ENCODE measurements at regions not wholly inside any gene's neighbourhood (a gene's known extent, or its start where the extent isn't known, plus 50 kb on each side); places are given as distances from the start of the nearest gene placed in this dataset.

DNA sequence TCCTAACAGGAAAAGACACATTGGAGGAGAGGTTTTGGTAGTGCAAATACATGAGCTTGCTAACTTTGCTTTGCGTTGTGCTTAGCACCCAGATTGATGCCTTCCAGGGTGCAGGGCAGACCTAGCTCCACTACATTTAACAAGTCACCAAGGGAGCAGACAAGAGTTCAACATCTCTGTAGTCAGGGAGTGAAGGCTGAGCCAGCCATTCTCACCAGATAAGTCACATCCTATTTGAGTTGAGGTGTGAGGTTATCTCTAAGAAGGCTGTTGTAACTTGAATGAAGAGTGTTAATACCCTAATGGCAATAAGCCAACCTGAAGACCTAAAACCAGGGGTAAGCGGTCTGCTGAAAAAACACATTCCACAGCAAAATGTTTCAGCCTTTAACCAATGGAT, 69.6 kb upstream of the DSEL start:
- Histone ChIP-seq H3F3A (ENCODE audit: low read depth) (no peaks in the 10 kb centered on the region), H2AFZ (ENCODE audit: low read length) (no peak overlapping the region), H3K4me3 (ENCODE audit: low read length, poor library complexity, severe bottlenecking) (no peak overlapping the region), H3K9ac (ENCODE audit: low read depth, low read length, poor library complexity, severe bottlenecking) (no peak overlapping the region), H3K9me3 (ENCODE audit: insufficient read depth, low read depth, low read length) (no peaks in the 10 kb centered on the region), H3K79me2 (ENCODE audit: insufficient read depth, low read length) (no peaks in the 10 kb centered on the region), H3K4me1 (ENCODE audit: insufficient read depth, low read length, poor library complexity, severe bottlenecking) (no peaks in the 10 kb centered on the region), H3K36me3 (ENCODE audit: insufficient read depth, low read length) (no peaks in the 10 kb centered on the region), H3K27me3 (ENCODE audit: insufficient read depth, low read length, poor library complexity, severe bottlenecking) (no peaks in the 10 kb centered on the region), H3K9me2 (replicated peaks; ENCODE audit: low read depth, low read length) (no peaks in the 10 kb centered on the region), H4K20me1 (ENCODE audit: insufficient read depth, low read length, poor library complexity, severe bottlenecking) (no peaks in the 10 kb centered on the region), H3K4me2 (ENCODE audit: low read depth, low read length, poor library complexity, severe bottlenecking) (no peak overlapping the region)
- no peak for TF ChIP-seq EZH2phosphoT487 (IDR thresholded peaks at IDR 0.05; ENCODE audit: borderline replicate concordance)
- TF ChIP-seq, protein P1, sequence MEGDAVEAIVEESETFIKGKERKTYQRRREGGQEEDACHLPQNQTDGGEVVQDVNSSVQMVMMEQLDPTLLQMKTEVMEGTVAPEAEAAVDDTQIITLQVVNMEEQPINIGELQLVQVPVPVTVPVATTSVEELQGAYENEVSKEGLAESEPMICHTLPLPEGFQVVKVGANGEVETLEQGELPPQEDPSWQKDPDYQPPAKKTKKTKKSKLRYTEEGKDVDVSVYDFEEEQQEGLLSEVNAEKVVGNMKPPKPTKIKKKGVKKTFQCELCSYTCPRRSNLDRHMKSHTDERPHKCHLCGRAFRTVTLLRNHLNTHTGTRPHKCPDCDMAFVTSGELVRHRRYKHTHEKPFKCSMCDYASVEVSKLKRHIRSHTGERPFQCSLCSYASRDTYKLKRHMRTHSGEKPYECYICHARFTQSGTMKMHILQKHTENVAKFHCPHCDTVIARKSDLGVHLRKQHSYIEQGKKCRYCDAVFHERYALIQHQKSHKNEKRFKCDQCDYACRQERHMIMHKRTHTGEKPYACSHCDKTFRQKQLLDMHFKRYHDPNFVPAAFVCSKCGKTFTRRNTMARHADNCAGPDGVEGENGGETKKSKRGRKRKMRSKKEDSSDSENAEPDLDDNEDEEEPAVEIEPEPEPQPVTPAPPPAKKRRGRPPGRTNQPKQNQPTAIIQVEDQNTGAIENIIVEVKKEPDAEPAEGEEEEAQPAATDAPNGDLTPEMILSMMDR (conservative IDR thresholded peaks at IDR 0.05; ENCODE audit: low read length), result no peak

DNA sequence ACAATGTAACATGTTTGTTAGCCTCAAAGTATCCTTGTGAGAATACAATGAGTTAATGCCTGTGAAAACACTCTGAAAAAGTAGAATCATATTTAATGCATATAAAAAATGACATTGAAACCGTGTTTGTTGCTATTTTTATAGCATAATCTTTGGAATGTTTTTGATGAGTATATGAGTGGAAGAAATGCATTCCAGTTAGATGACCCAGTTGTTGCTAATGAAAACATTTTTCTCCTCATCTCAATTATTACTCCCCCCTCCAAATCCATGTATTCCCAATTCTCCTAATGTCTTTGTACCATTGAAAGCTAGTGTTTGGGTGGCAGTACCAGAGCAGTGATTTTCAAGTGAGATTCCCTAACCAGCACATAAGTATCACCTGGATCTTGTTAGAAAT, 67.1 kb upstream of the DSEL start:
- Histone ChIP-seq H4K20me1 (ENCODE audit: insufficient read depth, low read length, poor library complexity, severe bottlenecking) (no peaks in the 10 kb centered on the region), H3K36me3 (ENCODE audit: insufficient read depth, low read length) (no peaks in the 10 kb centered on the region), H2AFZ (ENCODE audit: low read length) (no peak overlapping the region), H3K4me2 (ENCODE audit: low read depth, low read length, poor library complexity, severe bottlenecking) (no peak overlapping the region), H3F3A (ENCODE audit: low read depth) (no peaks in the 10 kb centered on the region), H3K9ac (ENCODE audit: low read depth, low read length, poor library complexity, severe bottlenecking) (no peak overlapping the region), H3K9me2 (replicated peaks; ENCODE audit: low read depth, low read length) (no peaks in the 10 kb centered on the region), H3K9me3 (ENCODE audit: insufficient read depth, low read depth, low read length) (no peaks in the 10 kb centered on the region), H3K27me3 (ENCODE audit: insufficient read depth, low read length, poor library complexity, severe bottlenecking) (no peaks in the 10 kb centered on the region), H3K79me2 (ENCODE audit: insufficient read depth, low read length) (no peaks in the 10 kb centered on the region), H3K4me1 (ENCODE audit: insufficient read depth, low read length, poor library complexity, severe bottlenecking) (peaks cover 3% of the 10 kb centered on the region), H3K4me3 (ENCODE audit: low read length, poor library complexity, severe bottlenecking) (no peak overlapping the region)
- TF ChIP-seq, protein P1 (conservative IDR thresholded peaks at IDR 0.05; ENCODE audit: low read length), result no peak
- TF ChIP-seq EZH2phosphoT487 (IDR thresholded peaks at IDR 0.05; ENCODE audit: borderline replicate concordance), result no peak

DNA sequence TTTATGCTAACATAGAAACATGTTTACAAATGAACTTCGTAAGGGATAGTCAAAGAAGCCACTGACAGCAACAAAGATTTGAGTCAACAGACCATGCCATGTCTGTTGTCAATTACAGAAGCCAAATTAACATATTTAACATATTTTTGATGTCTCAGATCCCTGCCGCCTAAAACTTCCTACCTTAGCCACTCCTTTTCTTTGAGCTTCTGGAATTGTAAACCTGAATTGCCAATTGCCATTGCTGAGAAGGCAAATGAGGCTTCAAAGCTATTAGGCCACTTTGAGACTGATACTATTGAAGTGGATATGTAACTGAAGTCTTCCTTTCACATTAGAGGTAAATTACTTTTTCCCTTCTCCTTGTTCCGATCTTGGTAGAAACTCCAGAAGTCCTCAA, 66.0 kb upstream of the DSEL start:
- Histone ChIP-seq H3K9me3 (ENCODE audit: insufficient read depth, low read depth, low read length) (no peaks in the 10 kb centered on the region), H3K4me2 (ENCODE audit: low read depth, low read length, poor library complexity, severe bottlenecking) (no peak overlapping the region), H3K79me2 (ENCODE audit: insufficient read depth, low read length) (no peaks in the 10 kb centered on the region), H3F3A (ENCODE audit: low read depth) (no peaks in the 10 kb centered on the region), H3K4me1 (ENCODE audit: insufficient read depth, low read length, poor library complexity, severe bottlenecking) (peaks cover 3% of the 10 kb centered on the region), H3K4me3 (ENCODE audit: low read length, poor library complexity, severe bottlenecking) (no peak overlapping the region), H3K9ac (ENCODE audit: low read depth, low read length, poor library complexity, severe bottlenecking) (no peak overlapping the region), H4K20me1 (ENCODE audit: insufficient read depth, low read length, poor library complexity, severe bottlenecking) (no peaks in the 10 kb centered on the region), H3K36me3 (ENCODE audit: insufficient read depth, low read length) (no peaks in the 10 kb centered on the region), H3K9me2 (replicated peaks; ENCODE audit: low read depth, low read length) (no peaks in the 10 kb centered on the region), H3K27me3 (ENCODE audit: insufficient read depth, low read length, poor library complexity, severe bottlenecking) (no peaks in the 10 kb centered on the region), H2AFZ (ENCODE audit: low read length) (no peak overlapping the region)
- TF ChIP-seq EZH2phosphoT487 (IDR thresholded peaks at IDR 0.05; ENCODE audit: borderline replicate concordance), result no peak
- TF ChIP-seq, protein P1 (conservative IDR thresholded peaks at IDR 0.05; ENCODE audit: low read length), result no peak
